GM12878 (cell line): ENCODE measurements at regions not wholly inside any gene's neighbourhood (a gene's known extent, or its start where the extent isn't known, plus 50 kb on each side); places are given as distances from the start of the nearest gene placed in this dataset.

ENCODE experiments used
- ATF7 ChIP-seq: fragments of 450-650 bp; IDR thresholded peaks from 2 replicates; pipeline ENCODE4 v1.6.1; 2016; ENCODE audit warnings: low read depth, mild to moderate bottlenecking
- BACH1 ChIP-seq: fragments of 450-650 bp; IDR thresholded peaks from 2 replicates; pipeline ENCODE4 v1.6.1; 2017; ENCODE audit warnings: mild to moderate bottlenecking, borderline replicate concordance
- BHLHE40 ChIP-seq, 2 experiments: fragments of 450-650 bp in 1 of 2; IDR thresholded peaks; 2 replicates each; pipeline ENCODE4 v1.6.1; 2011 to 2017; ENCODE audit warnings: low read depth in 2 of 2, borderline replicate concordance in 1 of 2, improper control_type of control experiment in 1 of 2, low read length in 1 of 2, mild to moderate bottlenecking in 1 of 2
- BMI1 ChIP-seq: fragments of 450-650 bp; IDR thresholded peaks from 2 replicates; pipeline ENCODE4 v1.6.1; 2016; ENCODE audit warnings: mild to moderate bottlenecking, moderate library complexity, borderline replicate concordance
- CEBPB ChIP-seq, 2 experiments: fragments of 150-350 bp in 1 of 2; IDR thresholded peaks; 2 replicates each; pipeline ENCODE4 v1.6.1; 2012 to 2014; ENCODE audit warnings: low read depth in 2 of 2, low read length in 2 of 2, borderline replicate concordance in 1 of 2, inconsistent platforms in 1 of 2
- GABPA ChIP-seq: IDR thresholded peaks from 2 replicates; pipeline ENCODE4 v1.6.1; 2014; ENCODE audit warnings: antibody characterized with exemption, low read depth, mild to moderate bottlenecking, inconsistent platforms
- NFIC ChIP-seq: IDR thresholded peaks from 2 replicates; pipeline ENCODE4 v1.6.1; 2012; ENCODE audit warnings: low read depth, mild to moderate bottlenecking, inconsistent platforms, low read length, moderate library complexity
- POLR2A ChIP-seq: IDR thresholded peaks from 2 replicates; pipeline ENCODE4 v1.6.1; 2011; ENCODE audit warnings: low read depth, mild to moderate bottlenecking, low read length
- RAD21 ChIP-seq: IDR thresholded peaks from 2 replicates; pipeline ENCODE4 v1.6.1; 2011; ENCODE audit warnings: mild to moderate bottlenecking, low read depth, low read length, moderate library complexity; ENCODE audit not compliant: insufficient read depth
- SMC3 ChIP-seq: IDR thresholded peaks from 2 replicates; pipeline ENCODE4 v1.6.1; 2011; ENCODE audit warnings: low read length, improper control_type of control experiment, borderline replicate concordance
- SP1 ChIP-seq: IDR thresholded peaks from one replicate; pipeline ENCODE4 v1.6.1; 2011; ENCODE audit warnings: low read depth, low read length
- SPI1 ChIP-seq: IDR thresholded peaks from 2 replicates; pipeline ENCODE4 v1.6.1; 2011; ENCODE audit warnings: low read depth, mild to moderate bottlenecking, low read length, moderate library complexity, borderline replicate concordance; ENCODE audit not compliant: insufficient read depth
- TARDBP ChIP-seq: IDR thresholded peaks from 2 replicates; pipeline ENCODE4 v1.6.1; 2016; ENCODE audit warnings: borderline replicate concordance
- TBL1XR1 ChIP-seq: IDR thresholded peaks from 2 replicates; pipeline ENCODE4 v1.6.1; 2012; ENCODE audit warnings: low read depth, low read length, improper control_type of control experiment
- TCF12 ChIP-seq: IDR thresholded peaks from 2 replicates; pipeline ENCODE4 v1.6.1; 2011; ENCODE audit warnings: low read depth, mild to moderate bottlenecking, low read length
- ZNF24 ChIP-seq: fragments of 450-650 bp; IDR thresholded peaks from 2 replicates; pipeline ENCODE4 v1.6.1; 2017; ENCODE audit warnings: antibody characterized with exemption, mild to moderate bottlenecking
- ZNF274 ChIP-seq: IDR thresholded peaks from one replicate; pipeline ENCODE4 v1.8.0; 2011; ENCODE audit not compliant: insufficient read length, insufficient read depth
- TF ChIP-seq, protein P1 (sequence below): IDR thresholded peaks from 2 replicates; pipeline ENCODE4 v1.6.1; 2011; ENCODE audit warnings: borderline replicate concordance, low read depth, mild to moderate bottlenecking, moderate library complexity, mixed read lengths, low read length; ENCODE audit not compliant: insufficient read depth; ENCODE audit errors: extremely low read length
- TF ChIP-seq, protein P2 (sequence below): fragments of 450-650 bp; IDR thresholded peaks from 2 replicates; pipeline ENCODE4 v1.6.1; 2017; ENCODE audit warnings: low read depth, mild to moderate bottlenecking, moderate library complexity
- TF ChIP-seq, protein P3 (sequence below): fragments of 450-650 bp; conservative IDR thresholded peaks from 2 replicates; pipeline ENCODE4 v1.6.1; 2017; ENCODE audit warnings: mild to moderate bottlenecking, moderate library complexity
- TF ChIP-seq, protein P4 (sequence below): IDR thresholded peaks from 2 replicates; pipeline ENCODE4 v1.6.1; 2011; ENCODE audit warnings: low read depth, mild to moderate bottlenecking, low read length, moderate library complexity, borderline replicate concordance; ENCODE audit errors: extremely low read depth
- TF ChIP-seq, protein P5 (sequence below): IDR thresholded peaks from 2 replicates; pipeline ENCODE4 v1.6.1; 2012; ENCODE audit warnings: low read depth, low read length, improper control_type of control experiment
- TF ChIP-seq, protein P6 (sequence below): IDR thresholded peaks from 2 replicates; pipeline ENCODE4 v1.6.1; 2011; ENCODE audit warnings: borderline replicate concordance, low read depth, mild to moderate bottlenecking, moderate library complexity, low read length; ENCODE audit not compliant: insufficient read depth, poor library complexity, severe bottlenecking

DNA sequence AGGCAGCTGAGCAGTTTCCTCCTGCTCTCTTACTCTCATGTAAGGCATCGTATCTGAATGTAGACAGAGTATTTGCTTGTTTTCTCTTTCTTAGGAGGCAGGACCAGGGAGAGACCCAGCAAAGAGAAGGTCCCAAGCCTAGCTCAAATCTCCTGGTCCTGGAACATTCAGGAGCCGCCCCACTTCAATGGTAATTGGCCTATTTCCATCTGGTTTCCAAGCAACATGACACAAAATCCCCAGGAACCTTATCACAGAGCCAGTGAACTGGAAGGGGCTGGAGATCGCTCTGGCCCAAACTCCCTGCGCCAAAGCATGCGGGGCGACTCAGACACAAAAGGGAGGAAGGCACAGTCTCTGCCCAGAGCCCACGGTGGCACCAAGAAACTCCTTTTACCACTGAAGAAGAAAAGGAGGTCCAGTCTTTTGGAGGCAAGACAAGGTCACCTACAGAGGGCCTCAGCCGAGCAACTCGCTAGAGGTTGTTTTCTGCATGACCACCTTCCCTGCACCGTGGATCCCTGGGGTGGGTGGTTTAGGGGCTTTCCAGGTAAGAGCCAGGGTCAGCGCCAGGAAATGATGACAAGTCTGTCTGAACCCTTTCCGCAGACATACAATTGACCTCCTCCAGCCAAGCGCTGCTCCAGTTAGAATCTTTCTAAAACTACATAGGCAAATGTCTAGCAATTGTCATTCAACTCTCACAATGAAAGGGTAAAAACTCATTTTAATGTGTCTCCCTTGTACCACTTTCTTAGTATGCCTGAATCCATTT lies 394.7 kb downstream of the SOX9 start (continued):
- no peak for TF ChIP-seq SPI1
- TF ChIP-seq NFIC, result no peak
- TF ChIP-seq, protein P1, sequence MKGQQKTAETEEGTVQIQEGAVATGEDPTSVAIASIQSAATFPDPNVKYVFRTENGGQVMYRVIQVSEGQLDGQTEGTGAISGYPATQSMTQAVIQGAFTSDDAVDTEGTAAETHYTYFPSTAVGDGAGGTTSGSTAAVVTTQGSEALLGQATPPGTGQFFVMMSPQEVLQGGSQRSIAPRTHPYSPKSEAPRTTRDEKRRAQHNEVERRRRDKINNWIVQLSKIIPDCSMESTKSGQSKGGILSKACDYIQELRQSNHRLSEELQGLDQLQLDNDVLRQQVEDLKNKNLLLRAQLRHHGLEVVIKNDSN, result no peak
- TF ChIP-seq CEBPB (IDR thresholded peaks at IDR 0.05; ENCODE audit: borderline replicate concordance in 1 of 2, low read depth in 2 of 2, low read length in 2 of 2), result no peak
- TF ChIP-seq BMI1, result no peak
- TF ChIP-seq TBL1XR1, result 0 out of 2 replicates have a peak, but pooled peaks have one; percentile 37
- TF ChIP-seq, protein P2, sequence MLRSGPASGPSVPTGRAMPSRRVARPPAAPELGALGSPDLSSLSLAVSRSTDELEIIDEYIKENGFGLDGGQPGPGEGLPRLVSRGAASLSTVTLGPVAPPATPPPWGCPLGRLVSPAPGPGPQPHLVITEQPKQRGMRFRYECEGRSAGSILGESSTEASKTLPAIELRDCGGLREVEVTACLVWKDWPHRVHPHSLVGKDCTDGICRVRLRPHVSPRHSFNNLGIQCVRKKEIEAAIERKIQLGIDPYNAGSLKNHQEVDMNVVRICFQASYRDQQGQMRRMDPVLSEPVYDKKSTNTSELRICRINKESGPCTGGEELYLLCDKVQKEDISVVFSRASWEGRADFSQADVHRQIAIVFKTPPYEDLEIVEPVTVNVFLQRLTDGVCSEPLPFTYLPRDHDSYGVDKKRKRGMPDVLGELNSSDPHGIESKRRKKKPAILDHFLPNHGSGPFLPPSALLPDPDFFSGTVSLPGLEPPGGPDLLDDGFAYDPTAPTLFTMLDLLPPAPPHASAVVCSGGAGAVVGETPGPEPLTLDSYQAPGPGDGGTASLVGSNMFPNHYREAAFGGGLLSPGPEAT, result peak; percentile 82
- no peak for TF ChIP-seq SMC3
- TF ChIP-seq ATF7, result peak; percentile 36; the same call in 1 of the 2 replicates
- TF ChIP-seq, protein P3, sequence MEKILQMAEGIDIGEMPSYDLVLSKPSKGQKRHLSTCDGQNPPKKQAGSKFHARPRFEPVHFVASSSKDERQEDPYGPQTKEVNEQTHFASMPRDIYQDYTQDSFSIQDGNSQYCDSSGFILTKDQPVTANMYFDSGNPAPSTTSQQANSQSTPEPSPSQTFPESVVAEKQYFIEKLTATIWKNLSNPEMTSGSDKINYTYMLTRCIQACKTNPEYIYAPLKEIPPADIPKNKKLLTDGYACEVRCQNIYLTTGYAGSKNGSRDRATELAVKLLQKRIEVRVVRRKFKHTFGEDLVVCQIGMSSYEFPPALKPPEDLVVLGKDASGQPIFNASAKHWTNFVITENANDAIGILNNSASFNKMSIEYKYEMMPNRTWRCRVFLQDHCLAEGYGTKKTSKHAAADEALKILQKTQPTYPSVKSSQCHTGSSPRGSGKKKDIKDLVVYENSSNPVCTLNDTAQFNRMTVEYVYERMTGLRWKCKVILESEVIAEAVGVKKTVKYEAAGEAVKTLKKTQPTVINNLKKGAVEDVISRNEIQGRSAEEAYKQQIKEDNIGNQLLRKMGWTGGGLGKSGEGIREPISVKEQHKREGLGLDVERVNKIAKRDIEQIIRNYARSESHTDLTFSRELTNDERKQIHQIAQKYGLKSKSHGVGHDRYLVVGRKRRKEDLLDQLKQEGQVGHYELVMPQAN, result no peak
- TF ChIP-seq ZNF24, result 0 out of 2 replicates have a peak, but pooled peaks have one; percentile 2
- peak; percentile 36; the same call in 1 of the 2 replicates for TF ChIP-seq TCF12
- TF ChIP-seq, protein P4, sequence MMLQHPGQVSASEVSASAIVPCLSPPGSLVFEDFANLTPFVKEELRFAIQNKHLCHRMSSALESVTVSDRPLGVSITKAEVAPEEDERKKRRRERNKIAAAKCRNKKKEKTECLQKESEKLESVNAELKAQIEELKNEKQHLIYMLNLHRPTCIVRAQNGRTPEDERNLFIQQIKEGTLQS, result no peak
- TF ChIP-seq POLR2A, result no peak
- no peak for TF ChIP-seq GABPA
- TF ChIP-seq ZNF274, result no peak
- no peak for TF ChIP-seq TARDBP
- TF ChIP-seq RAD21, result no peak
- TF ChIP-seq SP1, result peak; percentile 47
- TF ChIP-seq BACH1, result no peak
- no peak; a peak in 1 of 4 replicates for TF ChIP-seq BHLHE40 (IDR thresholded peaks at IDR 0.05; ENCODE audit: borderline replicate concordance in 1 of 2, low read depth in 2 of 2, low read length in 1 of 2)
- TF ChIP-seq, protein P5, sequence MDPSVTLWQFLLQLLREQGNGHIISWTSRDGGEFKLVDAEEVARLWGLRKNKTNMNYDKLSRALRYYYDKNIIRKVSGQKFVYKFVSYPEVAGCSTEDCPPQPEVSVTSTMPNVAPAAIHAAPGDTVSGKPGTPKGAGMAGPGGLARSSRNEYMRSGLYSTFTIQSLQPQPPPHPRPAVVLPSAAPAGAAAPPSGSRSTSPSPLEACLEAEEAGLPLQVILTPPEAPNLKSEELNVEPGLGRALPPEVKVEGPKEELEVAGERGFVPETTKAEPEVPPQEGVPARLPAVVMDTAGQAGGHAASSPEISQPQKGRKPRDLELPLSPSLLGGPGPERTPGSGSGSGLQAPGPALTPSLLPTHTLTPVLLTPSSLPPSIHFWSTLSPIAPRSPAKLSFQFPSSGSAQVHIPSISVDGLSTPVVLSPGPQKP, result no peak
- TF ChIP-seq, protein P6, sequence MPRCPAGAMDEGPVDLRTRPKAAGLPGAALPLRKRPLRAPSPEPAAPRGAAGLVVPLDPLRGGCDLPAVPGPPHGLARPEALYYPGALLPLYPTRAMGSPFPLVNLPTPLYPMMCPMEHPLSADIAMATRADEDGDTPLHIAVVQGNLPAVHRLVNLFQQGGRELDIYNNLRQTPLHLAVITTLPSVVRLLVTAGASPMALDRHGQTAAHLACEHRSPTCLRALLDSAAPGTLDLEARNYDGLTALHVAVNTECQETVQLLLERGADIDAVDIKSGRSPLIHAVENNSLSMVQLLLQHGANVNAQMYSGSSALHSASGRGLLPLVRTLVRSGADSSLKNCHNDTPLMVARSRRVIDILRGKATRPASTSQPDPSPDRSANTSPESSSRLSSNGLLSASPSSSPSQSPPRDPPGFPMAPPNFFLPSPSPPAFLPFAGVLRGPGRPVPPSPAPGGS, result no peak
